Upper lobe of left lung (tissue), 4 donors: ENCODE measurements at regions not wholly inside any gene's neighbourhood (a gene's known extent, or its start where the extent isn't known, plus 50 kb on each side); places are given as distances from the start of the nearest gene placed in this dataset.

Source experiments
- POLR2A ChIP-seq, 4 donors: fragments of 450-650 bp; IDR thresholded peaks; one replicate each; pipeline ENCODE4 v1.5.1; 2016 to 2017; ENCODE audit warnings: antibody characterized with exemption in 4 of 4, mild to moderate bottlenecking in 2 of 4
- POLR2AphosphoS5 ChIP-seq, 2 donors: sonication (generic); formaldehyde crosslinking; IDR thresholded peaks; one replicate each; pipeline ENCODE4 v1.5.1; 2017; ENCODE audit warnings: antibody characterized with exemption in 2 of 2
- TF ChIP-seq, protein P1 (sequence below), 6 experiments: fragments of 450-650 bp in 4 of 6; fragments of 200-600 bp in 2 of 6; sonication (generic) in 2 of 6; IDR thresholded peaks; one replicate each; pipeline ENCODE4 v1.5.1; 2016 to 2019; ENCODE audit warnings: antibody characterized with exemption in 6 of 6

DNA sequence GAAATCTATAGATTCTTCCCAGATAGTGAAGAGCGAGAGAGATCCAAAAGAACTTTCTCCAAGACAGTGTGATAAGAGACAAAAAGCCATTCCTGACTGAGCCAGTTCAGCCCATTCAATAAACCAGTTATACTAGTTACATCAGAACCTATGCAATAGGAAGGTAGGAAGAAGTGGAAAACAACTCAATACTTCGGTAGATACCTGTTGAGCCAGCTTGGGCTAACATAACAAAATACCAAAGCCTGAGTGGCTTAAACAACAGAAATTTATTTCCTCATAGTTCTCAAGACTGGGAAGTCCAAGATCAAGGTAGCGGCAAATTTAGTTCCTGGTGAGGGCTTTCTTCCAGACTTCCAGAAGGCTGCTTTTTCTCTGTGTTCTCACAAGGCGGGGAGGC is 214.5 kb upstream of the GRAMD2B start:
- TF ChIP-seq, protein P1, sequence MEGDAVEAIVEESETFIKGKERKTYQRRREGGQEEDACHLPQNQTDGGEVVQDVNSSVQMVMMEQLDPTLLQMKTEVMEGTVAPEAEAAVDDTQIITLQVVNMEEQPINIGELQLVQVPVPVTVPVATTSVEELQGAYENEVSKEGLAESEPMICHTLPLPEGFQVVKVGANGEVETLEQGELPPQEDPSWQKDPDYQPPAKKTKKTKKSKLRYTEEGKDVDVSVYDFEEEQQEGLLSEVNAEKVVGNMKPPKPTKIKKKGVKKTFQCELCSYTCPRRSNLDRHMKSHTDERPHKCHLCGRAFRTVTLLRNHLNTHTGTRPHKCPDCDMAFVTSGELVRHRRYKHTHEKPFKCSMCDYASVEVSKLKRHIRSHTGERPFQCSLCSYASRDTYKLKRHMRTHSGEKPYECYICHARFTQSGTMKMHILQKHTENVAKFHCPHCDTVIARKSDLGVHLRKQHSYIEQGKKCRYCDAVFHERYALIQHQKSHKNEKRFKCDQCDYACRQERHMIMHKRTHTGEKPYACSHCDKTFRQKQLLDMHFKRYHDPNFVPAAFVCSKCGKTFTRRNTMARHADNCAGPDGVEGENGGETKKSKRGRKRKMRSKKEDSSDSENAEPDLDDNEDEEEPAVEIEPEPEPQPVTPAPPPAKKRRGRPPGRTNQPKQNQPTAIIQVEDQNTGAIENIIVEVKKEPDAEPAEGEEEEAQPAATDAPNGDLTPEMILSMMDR (IDR thresholded peaks at IDR 0.05): no peak
- no peak for TF ChIP-seq POLR2AphosphoS5 (IDR thresholded peaks at IDR 0.05)
- no peak for TF ChIP-seq POLR2A (IDR thresholded peaks at IDR 0.05)
